Esophagus squamous epithelium (tissue), 4 donors: ENCODE measurements at regions not wholly inside any gene's neighbourhood (a gene's known extent, or its start where the extent isn't known, plus 50 kb on each side); places are given as distances from the start of the nearest gene placed in this dataset.

Source experiments
- CTCF ChIP-seq, 6 experiments: fragments of 450-650 bp in 4 of 6; fragments of 200-600 bp in 2 of 6; sonication (generic) in 2 of 6; IDR thresholded peaks; one replicate each; pipeline ENCODE4 v1.5.1; 2016 to 2019; ENCODE audit warnings: antibody characterized with exemption in 6 of 6, mild to moderate bottlenecking in 4 of 6, moderate library complexity in 4 of 6
- POLR2A ChIP-seq, 4 donors: fragments of 450-650 bp; IDR thresholded peaks; one replicate each; pipeline ENCODE4 v1.6.1; 2017; ENCODE audit warnings: antibody characterized with exemption in 4 of 4, mild to moderate bottlenecking in 4 of 4, moderate library complexity in 3 of 4

DNA sequence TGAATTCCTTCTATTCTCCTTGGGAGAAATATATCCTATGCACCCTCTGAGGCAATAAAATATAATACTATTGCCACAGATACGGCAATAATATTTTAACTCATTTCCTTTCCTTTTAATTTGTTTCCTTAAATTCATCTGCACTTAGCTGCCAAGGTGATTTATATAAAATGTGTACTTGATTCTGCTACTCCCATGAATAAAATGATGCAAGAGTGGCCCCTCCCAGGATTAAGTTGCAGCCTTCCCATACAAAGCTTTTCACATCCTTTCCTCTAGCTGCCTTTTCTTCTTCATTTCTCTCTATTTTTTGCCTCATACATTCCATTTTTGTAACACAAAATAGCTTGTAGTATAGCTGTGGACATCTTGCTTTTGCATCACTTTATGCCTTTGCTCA is 464.1 kb upstream of the ZEB2 start:
- TF ChIP-seq CTCF (IDR thresholded peaks at IDR 0.05): no peak
- no peak for TF ChIP-seq POLR2A (IDR thresholded peaks at IDR 0.05)
